H1 (cell line): ENCODE measurements at regions not wholly inside any gene's neighbourhood (a gene's known extent, or its start where the extent isn't known, plus 50 kb on each side); places are given as distances from the start of the nearest gene placed in this dataset.

Experiments used
- CTCF ChIA-PET: fragments of 300-600 bp; sonication (Branson Sonifier 250); formaldehyde crosslinking; loops from one replicate; lab custom pipeline; 2021; ENCODE audit not compliant: partially characterized antibody; lab: Charles Lee
- POLR2A ChIA-PET: fragments of 300-600 bp; sonication (Branson Sonifier 250); formaldehyde crosslinking; loops from one replicate; lab custom pipeline; 2021; ENCODE audit warnings: inconsistent platforms; ENCODE audit not compliant: partially characterized antibody; lab: Charles Lee
- DNase-seq, 2 experiments: peaks; one replicate each; pipeline versions ENCODE4 v3.0.0 to v3.0.0-alpha.2; 2010 to 2022; ENCODE audit warnings: low spot score in 2 of 2, low read depth in 1 of 2, mixed read lengths in 1 of 2
- FAIRE-seq: peaks from 2 replicates; lab custom pipeline; 2011; peaks lifted over from hg19 to GRCh38; lab: Jason Lieb, UNC
- H2AFZ ChIP-seq: 2 replicates; pipeline ENCODE4 v1.8.1; 2012; ENCODE audit warnings: low read length, inconsistent platforms
- H2AK5ac ChIP-seq: 2 replicates; pipeline ENCODE4 v1.6.1; 2013; ENCODE audit warnings: low read depth, low read length
- H2BK120ac ChIP-seq: replicated peaks from 2 replicates; pipeline ENCODE3; 2013; ENCODE audit warnings: low read depth, low read length, inconsistent platforms
- H2BK12ac ChIP-seq: 2 replicates; pipeline ENCODE4 v1.6.1; 2013; ENCODE audit warnings: low read depth, low read length
- H2BK15ac ChIP-seq: 2 replicates; pipeline ENCODE4 v1.6.1; 2013; ENCODE audit warnings: low read length
- H2BK20ac ChIP-seq: 2 replicates; pipeline ENCODE4 v1.6.1; 2013; ENCODE audit warnings: low read length
- H2BK5ac ChIP-seq: 2 replicates; pipeline ENCODE4 v1.6.1; 2013; ENCODE audit warnings: low read depth, low read length
- H3K14ac ChIP-seq: 2 replicates; pipeline ENCODE4 v1.6.1; 2013; ENCODE audit warnings: inconsistent platforms; ENCODE audit not compliant: insufficient read length
- H3K18ac ChIP-seq: 2 replicates; pipeline ENCODE4 v1.6.1; 2013; ENCODE audit warnings: low read length; ENCODE audit errors: extremely low read depth
- H3K23ac ChIP-seq: 2 replicates; pipeline ENCODE4 v1.6.1; 2013; ENCODE audit warnings: inconsistent platforms; ENCODE audit not compliant: insufficient read length
- H3K23me2 ChIP-seq: 2 replicates; pipeline ENCODE4 v1.6.1; 2013; ENCODE audit warnings: low read depth, low read length
- H3K27ac ChIP-seq: 2 replicates; pipeline ENCODE4 v1.6.1; 2011; ENCODE audit warnings: low read depth, low read length, inconsistent platforms
- H3K27me3 ChIP-seq, 4 experiments: replicated peaks in 1 of 4; 1 replicate in 1 of 4; 2 replicates in 3 of 4; pipeline versions ENCODE4 v1.6.1 to v1.8.1; 2011 to 2013; ENCODE audit warnings: low read length in 3 of 4, mild to moderate bottlenecking in 3 of 4, inconsistent platforms in 2 of 4, mixed read lengths in 2 of 4, moderate library complexity in 1 of 4; ENCODE audit not compliant: control insufficient read depth in 3 of 4, insufficient read depth in 3 of 4; ENCODE audit errors: extremely low read depth in 1 of 4
- H3K36me3 ChIP-seq, 4 experiments: 2 replicates each; pipeline versions ENCODE4 v1.6.1 to v1.8.1; 2011 to 2013; ENCODE audit warnings: mild to moderate bottlenecking in 4 of 4, low read length in 3 of 4, moderate library complexity in 2 of 4, control low read depth in 1 of 4, inconsistent platforms in 1 of 4; ENCODE audit not compliant: insufficient read depth in 4 of 4, control insufficient read depth in 2 of 4
- H3K4ac ChIP-seq: replicated peaks from 2 replicates; pipeline ENCODE3; 2013; ENCODE audit warnings: low read length, low read depth, mixed read lengths, inconsistent platforms; ENCODE audit not compliant: insufficient read length
- H3K4me1 ChIP-seq, 4 experiments: replicated peaks in 1 of 4; 1 replicate in 1 of 4; 2 replicates in 3 of 4; pipeline versions ENCODE4 v1.6.1 to v1.8.1; 2011 to 2013; ENCODE audit warnings: low read length in 3 of 4, inconsistent platforms in 2 of 4, mixed read lengths in 1 of 4; ENCODE audit not compliant: insufficient read depth in 4 of 4, control insufficient read depth in 3 of 4
- H3K4me2 ChIP-seq, 2 experiments: 2 replicates each; pipeline versions ENCODE4 v1.6.1 to v1.8.1; 2011 to 2013; ENCODE audit warnings: low read depth in 2 of 2, low read length in 2 of 2, control low read depth in 1 of 2, inconsistent platforms in 1 of 2, mild to moderate bottlenecking in 1 of 2; ENCODE audit not compliant: insufficient read depth in 1 of 2
- H3K4me3 ChIP-seq, 4 experiments: fragments of 200-600, 300-600 bp in 1 of 4; sonication (generic), shearing (Covaris generic), sonication (Bioruptor Twin) in 1 of 4; 2 replicates each; pipeline versions ENCODE4 v1.5.1 to v1.8.1; 2011 to 2016; ENCODE audit warnings: low read length in 4 of 4, low read depth in 3 of 4, control low read depth in 2 of 4, inconsistent platforms in 2 of 4, mild to moderate bottlenecking in 2 of 4, mixed read lengths in 1 of 4, moderate library complexity in 1 of 4; ENCODE audit not compliant: insufficient read depth in 2 of 4; ENCODE audit errors: extremely low read depth in 1 of 4
- H3K56ac ChIP-seq: replicated peaks from 2 replicates; pipeline ENCODE3; 2013; ENCODE audit warnings: low read depth, mild to moderate bottlenecking, mixed read lengths, low read length, inconsistent platforms; ENCODE audit not compliant: insufficient read length
- H3K79me1 ChIP-seq: 2 replicates; pipeline ENCODE4 v1.6.1; 2013; ENCODE audit warnings: low read depth, low read length, control low read depth
- H3K79me2 ChIP-seq, 2 experiments: 2 replicates each; pipeline versions ENCODE4 v1.6.1 to v1.8.1; 2012 to 2013; ENCODE audit warnings: low read length in 2 of 2, mild to moderate bottlenecking in 2 of 2, inconsistent platforms in 1 of 2; ENCODE audit not compliant: insufficient read depth in 2 of 2, control insufficient read depth in 1 of 2
- H3K9ac ChIP-seq, 4 experiments: replicated peaks in 1 of 4; 1 replicate in 1 of 4; 2 replicates in 3 of 4; pipeline versions ENCODE4 v1.6.1 to v1.8.1; 2011 to 2013; ENCODE audit warnings: low read depth in 3 of 4, low read length in 3 of 4, control low read depth in 2 of 4, mild to moderate bottlenecking in 2 of 4, moderate library complexity in 2 of 4, inconsistent platforms in 1 of 4; ENCODE audit errors: extremely low read depth in 1 of 4
- H3K9me3 ChIP-seq, 2 experiments: 2 replicates each; pipeline versions ENCODE4 v1.6.1 to v1.8.1; 2012 to 2013; ENCODE audit warnings: mild to moderate bottlenecking in 2 of 2, moderate library complexity in 2 of 2, control low read depth in 1 of 2, inconsistent platforms in 1 of 2, low read depth in 1 of 2, low read length in 1 of 2, mixed read lengths in 1 of 2; ENCODE audit not compliant: insufficient read depth in 2 of 2
- H4K20me1 ChIP-seq, 2 experiments: replicated peaks in 1 of 2; 2 replicates each; pipeline versions ENCODE3 to v1.8.1; 2011 to 2013; ENCODE audit warnings: inconsistent platforms in 2 of 2, low read length in 2 of 2, mild to moderate bottlenecking in 1 of 2; ENCODE audit not compliant: insufficient read depth in 2 of 2, control insufficient read depth in 1 of 2
- H4K5ac ChIP-seq: 2 replicates; pipeline ENCODE4 v1.6.1; 2013; ENCODE audit warnings: low read length, low read depth, mixed read lengths, inconsistent platforms; ENCODE audit not compliant: insufficient read length
- H4K8ac ChIP-seq: 2 replicates; pipeline ENCODE4 v1.8.0; 2013; ENCODE audit warnings: mild to moderate bottlenecking, moderate library complexity, low read length, inconsistent platforms; ENCODE audit not compliant: insufficient read depth; ENCODE audit errors: extremely low read depth
- H4K91ac ChIP-seq: replicated peaks from 2 replicates; pipeline ENCODE3; 2013; ENCODE audit warnings: low read length, mixed read lengths, inconsistent platforms; ENCODE audit not compliant: insufficient read length
- ATF2 ChIP-seq: IDR thresholded peaks from 2 replicates; pipeline ENCODE4 v1.6.1; 2012; ENCODE audit warnings: low read length, inconsistent platforms
- BACH1 ChIP-seq: IDR thresholded peaks from 2 replicates; pipeline ENCODE4 v1.6.1; 2012; ENCODE audit warnings: low read length, improper control_type of control experiment
- EP300 ChIP-seq, 2 experiments: IDR thresholded peaks; 1 replicate in 1 of 2; 2 replicates in 1 of 2; pipeline ENCODE4 v1.6.1; 2011 to 2012; ENCODE audit warnings: low read depth in 2 of 2, low read length in 2 of 2, mild to moderate bottlenecking in 2 of 2, borderline replicate concordance in 1 of 2, inconsistent platforms in 1 of 2, moderate library complexity in 1 of 2
- FOSL1 ChIP-seq: IDR thresholded peaks from 2 replicates; pipeline ENCODE4 v1.6.1; 2011; ENCODE audit warnings: mild to moderate bottlenecking, low read depth, low read length, moderate library complexity; ENCODE audit not compliant: insufficient read depth
- GABPA ChIP-seq: IDR thresholded peaks from 2 replicates; pipeline ENCODE4 v1.6.1; 2011; ENCODE audit warnings: mild to moderate bottlenecking, low read length, moderate library complexity, borderline replicate concordance; ENCODE audit not compliant: insufficient read depth
- GTF2F1 ChIP-seq: IDR thresholded peaks from 2 replicates; pipeline ENCODE4 v1.6.1; 2012; ENCODE audit warnings: low read depth, low read length, improper control_type of control experiment, borderline replicate concordance
- MAFK ChIP-seq: IDR thresholded peaks from 2 replicates; pipeline ENCODE4 v1.6.1; 2012; ENCODE audit warnings: low read depth, mild to moderate bottlenecking, improper control_type of control experiment, low read length
- RBBP5 ChIP-seq: IDR thresholded peaks from 2 replicates; pipeline ENCODE4 v1.7.1; 2012; ENCODE audit warnings: low read depth, mild to moderate bottlenecking, inconsistent platforms, low read length, moderate library complexity, borderline replicate concordance
- SAP30 ChIP-seq: fragments of 300-600 bp; sonication (generic); IDR thresholded peaks from 2 replicates; pipeline ENCODE4 v1.7.1; 2012; ENCODE audit warnings: low read length, moderate library complexity, mild to moderate bottlenecking, inconsistent platforms; ENCODE audit not compliant: insufficient read depth, insufficient replicate concordance
- SIRT6 ChIP-seq: IDR thresholded peaks from one replicate; pipeline ENCODE4 v1.7.1; 2012; ENCODE audit warnings: low read length, inconsistent platforms
- TEAD4 ChIP-seq: IDR thresholded peaks from 2 replicates; pipeline ENCODE4 v1.6.1; 2012; ENCODE audit warnings: low read depth, low read length, inconsistent platforms, mixed read lengths
- USF2 ChIP-seq: IDR thresholded peaks from 2 replicates; pipeline ENCODE4 v1.6.1; 2011; ENCODE audit warnings: low read length, improper control_type of control experiment
- WGBS, 2 experiments: shearing (Covaris generic) in 1 of 2; methylation state at CpG; one replicate each; pipeline versions ENCODE4 v1.1.6 to v1.1.7; 2013 to 2015; ENCODE audit warnings: low lambda C conversion rate in 2 of 2, mixed read lengths in 2 of 2, inconsistent platforms in 1 of 2, low coverage in 1 of 2, missing lambda C conversion rate in 1 of 2; ENCODE audit not compliant: insufficient replicate concordance in 2 of 2, insufficient coverage in 1 of 2, insufficient read length in 1 of 2; ENCODE audit errors: extremely low coverage in 1 of 2, missing lambda C conversion rate in 1 of 2; 5-methylcytosine and 5-hydroxymethylcytosine counted together

GRCh38 chr9:82152181-82152580 lies 163.6 kb downstream of the SPATA31D1 start:
- Histone ChIP-seq H2BK5ac (no peak overlapping the region), H2AFZ (no peak overlapping the region), H2BK15ac (no peak overlapping the region), H3K18ac (no peak overlapping the region), H3K4me1 (no peaks in the 10 kb centered on the region), H3K27ac (no peak overlapping the region), H4K91ac (no peak overlapping the region), H3K4ac (no peak overlapping the region), H3K56ac (no peak overlapping the region), H3K36me3 (no peaks in the 10 kb centered on the region), H3K4me2 (no peak overlapping the region), H3K79me1 (no peaks in the 10 kb centered on the region), H2AK5ac (no peak overlapping the region), H3K9me3 (no peaks in the 10 kb centered on the region), H2BK120ac (no peak overlapping the region), H2BK12ac (no peak overlapping the region), H4K8ac (no peak overlapping the region), H3K14ac (no peak overlapping the region), H3K27me3 (no peaks in the 10 kb centered on the region), H3K79me2 (no peaks in the 10 kb centered on the region), H3K4me3 (no peak overlapping the region), H3K23ac (no peak overlapping the region), H3K23me2 (no peaks in the 10 kb centered on the region), H2BK20ac (no peak overlapping the region), H4K5ac (no peak overlapping the region), H3K9ac (no peak overlapping the region), H4K20me1 (no peaks in the 10 kb centered on the region)
- 100% methylated on average over 1 of the region's 1 CpG; no CpG with 5 or more reads in 1 of the 2 experiments for WGBS, 2 experiments
- DNase-seq: no peak
- no peak for FAIRE-seq
- POLR2A ChIA-PET: no interaction called here
- CTCF ChIA-PET: interaction anchor here (1.9 kb wide), 1 partner anchor 50 kb away, joined by 5 read pairs; no protein-coding TSS in a partner anchor
- TF ChIP-seq USF2 (no peak), RBBP5 (no peak), ATF2 (no peak), EP300 (IDR thresholded peaks at IDR 0.05; ENCODE audit: borderline replicate concordance in 1 of 2, low read depth in 2 of 2, low read length in 2 of 2) (no peak), SIRT6 (no peak), TEAD4 (no peak), MAFK (no peak), BACH1 (no peak), GTF2F1 (no peak), GABPA (no peak), SAP30 (no peak), FOSL1 (no peak)
